ENCODE measurements at regions not wholly inside any gene's neighbourhood (a gene's known extent, or its start where the extent isn't known, plus 50 kb on each side); places are given as distances from the start of the nearest gene placed in this dataset.

- Histone ChIP-seq H4K20me1 (replicated peaks; ENCODE audit: control insufficient read depth, insufficient read depth, low read length) (no peaks in the 10 kb centered on the region), H3K27ac (ENCODE audit: extremely low read depth, low read depth, low read length) (no peak overlapping the region), H3K4me2 (ENCODE audit: insufficient read depth, low read length) (no peak overlapping the region), H3K9me3 (replicated peaks; ENCODE audit: control insufficient read depth, insufficient read depth, low read depth, low read length) (no peaks in the 10 kb centered on the region), H2AFZ (ENCODE audit: low read depth, low read length) (no peak overlapping the region), H3K4me3 (no peak overlapping the region), H3K27me3 (ENCODE audit: control insufficient read depth in 2 of 2, insufficient read depth in 2 of 2, low read length in 2 of 2) (no peaks in the 10 kb centered on the region; a peak in 1 of 5 replicates), H3K4me1 (replicated peaks in 1 of 2; ENCODE audit: control insufficient read depth in 2 of 2, insufficient read depth in 2 of 2, low read length in 2 of 2) (no peaks in the 10 kb centered on the region), H3K9ac (ENCODE audit: insufficient read depth in 1 of 2, low read depth in 2 of 2, low read length in 2 of 2) (no peak overlapping the region), H3K79me2 (ENCODE audit: control insufficient read depth, insufficient read depth, low read length) (no peaks in the 10 kb centered on the region), H3K9me1 (ENCODE audit: control insufficient read depth, insufficient read depth, low read length) (no peaks in the 10 kb centered on the region), H3K36me3 (ENCODE audit: control insufficient read depth, insufficient read depth, low read length) (no peaks in the 10 kb centered on the region)
- in situ Hi-C loops (cut with MboI): no loop called here
- no TSS peak for BruUV-seq (replicated peaks)
- no peak for FAIRE-seq
- no peak for ATAC-seq
- no peak for TF ChIP-seq SMC3 (conservative IDR thresholded peaks at IDR 0.05; ENCODE audit: insufficient read depth, low read depth, low read length)
- TF ChIP-seq ZNF76 (CRISPR knock-in tag; IDR thresholded peaks at IDR 0.05; ENCODE audit: borderline replicate concordance): no peak
- no peak for TF ChIP-seq TAF9B (IDR thresholded peaks at IDR 0.05; ENCODE audit: partially characterized antibody)
- no peak for TF ChIP-seq CBX5 (IDR thresholded peaks at IDR 0.05; ENCODE audit: borderline replicate concordance, low read depth)
- TF ChIP-seq, protein P1, sequence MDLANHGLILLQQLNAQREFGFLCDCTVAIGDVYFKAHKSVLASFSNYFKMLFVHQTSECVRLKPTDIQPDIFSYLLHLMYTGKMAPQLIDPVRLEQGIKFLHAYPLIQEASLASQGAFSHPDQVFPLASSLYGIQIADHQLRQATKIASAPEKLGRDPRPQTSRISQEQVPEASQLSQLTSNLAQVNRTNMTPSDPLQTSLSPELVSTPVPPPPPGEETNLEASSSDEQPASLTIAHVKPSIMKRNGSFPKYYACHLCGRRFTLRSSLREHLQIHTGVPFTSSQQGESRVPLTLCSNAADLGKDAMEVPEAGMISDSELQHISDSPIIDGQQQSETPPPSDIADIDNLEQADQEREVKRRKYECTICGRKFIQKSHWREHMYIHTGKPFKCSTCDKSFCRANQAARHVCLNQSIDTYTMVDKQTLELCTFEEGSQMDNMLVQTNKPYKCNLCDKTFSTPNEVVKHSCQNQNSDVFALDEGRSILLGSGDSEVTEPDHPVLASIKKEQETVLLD (IDR thresholded peaks at IDR 0.05): no peak
- no peak for TF ChIP-seq NR2C1 (IDR thresholded peaks at IDR 0.05)
- TF ChIP-seq NR2C1 (tag; IDR thresholded peaks at IDR 0.05): no peak
- TF ChIP-seq ATF6 (CRISPR knock-in tag; IDR thresholded peaks at IDR 0.05): no peak
- no peak for TF ChIP-seq MCM5 (IDR thresholded peaks at IDR 0.05; ENCODE audit: low read depth)
- TF ChIP-seq ATF7 (IDR thresholded peaks at IDR 0.05): no peak
- TF ChIP-seq, protein P2, sequence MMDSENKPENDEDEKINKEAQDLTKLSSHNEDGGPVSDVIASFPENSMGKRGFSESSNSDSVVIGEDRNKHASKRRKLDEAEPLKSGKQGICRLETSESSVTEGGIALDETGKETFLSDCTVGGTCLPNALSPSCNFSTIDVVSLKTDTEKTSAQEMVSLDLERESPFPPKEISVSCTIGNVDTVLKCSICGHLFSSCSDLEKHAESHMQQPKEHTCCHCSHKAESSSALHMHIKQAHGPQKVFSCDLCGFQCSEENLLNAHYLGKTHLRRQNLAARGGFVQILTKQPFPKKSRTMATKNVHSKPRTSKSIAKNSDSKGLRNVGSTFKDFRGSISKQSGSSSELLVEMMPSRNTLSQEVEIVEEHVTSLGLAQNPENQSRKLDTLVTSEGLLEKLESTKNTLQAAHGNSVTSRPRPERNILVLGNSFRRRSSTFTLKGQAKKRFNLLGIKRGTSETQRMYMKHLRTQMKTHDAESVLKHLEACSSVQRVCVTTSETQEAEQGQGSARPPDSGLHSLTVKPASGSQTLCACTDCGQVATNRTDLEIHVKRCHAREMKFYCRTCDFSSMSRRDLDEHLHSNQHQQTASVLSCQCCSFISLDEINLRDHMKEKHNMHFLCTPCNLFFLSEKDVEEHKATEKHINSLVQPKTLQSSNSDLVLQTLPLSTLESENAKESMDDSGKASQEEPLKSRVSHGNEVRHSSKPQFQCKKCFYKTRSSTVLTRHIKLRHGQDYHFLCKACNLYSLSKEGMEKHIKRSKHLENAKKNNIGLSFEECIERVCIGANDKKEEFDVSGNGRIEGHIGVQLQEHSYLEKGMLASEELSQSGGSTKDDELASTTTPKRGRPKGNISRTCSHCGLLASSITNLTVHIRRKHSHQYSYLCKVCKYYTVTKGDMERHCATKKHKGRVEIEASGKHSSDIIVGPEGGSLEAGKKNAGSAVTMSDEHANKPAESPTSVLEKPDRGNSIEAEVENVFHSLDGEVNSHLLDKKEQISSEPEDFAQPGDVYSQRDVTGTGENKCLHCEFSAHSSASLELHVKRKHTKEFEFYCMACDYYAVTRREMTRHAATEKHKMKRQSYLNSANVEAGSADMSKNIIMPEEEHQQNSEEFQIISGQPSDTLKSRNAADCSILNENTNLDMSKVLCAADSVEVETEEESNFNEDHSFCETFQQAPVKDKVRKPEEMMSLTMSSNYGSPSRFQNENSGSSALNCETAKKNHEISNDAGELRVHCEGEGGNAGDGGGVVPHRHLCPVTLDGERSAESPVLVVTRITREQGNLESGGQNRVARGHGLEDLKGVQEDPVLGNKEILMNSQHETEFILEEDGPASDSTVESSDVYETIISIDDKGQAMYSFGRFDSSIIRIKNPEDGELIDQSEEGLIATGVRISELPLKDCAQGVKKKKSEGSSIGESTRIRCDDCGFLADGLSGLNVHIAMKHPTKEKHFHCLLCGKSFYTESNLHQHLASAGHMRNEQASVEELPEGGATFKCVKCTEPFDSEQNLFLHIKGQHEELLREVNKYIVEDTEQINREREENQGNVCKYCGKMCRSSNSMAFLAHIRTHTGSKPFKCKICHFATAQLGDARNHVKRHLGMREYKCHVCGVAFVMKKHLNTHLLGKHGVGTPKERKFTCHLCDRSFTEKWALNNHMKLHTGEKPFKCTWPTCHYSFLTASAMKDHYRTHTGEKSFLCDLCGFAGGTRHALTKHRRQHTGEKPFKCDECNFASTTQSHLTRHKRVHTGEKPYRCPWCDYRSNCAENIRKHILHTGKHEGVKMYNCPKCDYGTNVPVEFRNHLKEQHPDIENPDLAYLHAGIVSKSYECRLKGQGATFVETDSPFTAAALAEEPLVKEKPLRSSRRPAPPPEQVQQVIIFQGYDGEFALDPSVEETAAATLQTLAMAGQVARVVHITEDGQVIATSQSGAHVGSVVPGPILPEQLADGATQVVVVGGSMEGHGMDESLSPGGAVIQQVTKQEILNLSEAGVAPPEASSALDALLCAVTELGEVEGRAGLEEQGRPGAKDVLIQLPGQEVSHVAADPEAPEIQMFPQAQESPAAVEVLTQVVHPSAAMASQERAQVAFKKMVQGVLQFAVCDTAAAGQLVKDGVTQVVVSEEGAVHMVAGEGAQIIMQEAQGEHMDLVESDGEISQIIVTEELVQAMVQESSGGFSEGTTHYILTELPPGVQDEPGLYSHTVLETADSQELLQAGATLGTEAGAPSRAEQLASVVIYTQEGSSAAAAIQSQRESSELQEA (IDR thresholded peaks at IDR 0.05; ENCODE audit: low read depth): no peak
- TF ChIP-seq ZNF780A (CRISPR knock-in tag; IDR thresholded peaks at IDR 0.05): no peak
- CTCF ChIA-PET (ENCODE audit: low intra/inter-chr PET ratio): no interaction called here
- 33% methylated on average over 5 of the region's 7 CpGs for WGBS (ENCODE audit: insufficient coverage, low coverage, missing lambda C conversion rate)
- no peak for DNase-seq (ENCODE audit: extremely low read depth in 1 of 4, low spot score in 3 of 4)
- POLR2A ChIA-PET: no interaction called here
- intact Hi-C loops (cut with micrococcal nuclease): no loop called here
These were observed 106.9 kb upstream of the NDP start for GRCh38 chrX:44080083-44080482.
